ENCODE measurements at regions not wholly inside any gene's neighbourhood (a gene's known extent, or its start where the extent isn't known, plus 50 kb on each side); places are given as distances from the start of the nearest gene placed in this dataset.

DNA sequence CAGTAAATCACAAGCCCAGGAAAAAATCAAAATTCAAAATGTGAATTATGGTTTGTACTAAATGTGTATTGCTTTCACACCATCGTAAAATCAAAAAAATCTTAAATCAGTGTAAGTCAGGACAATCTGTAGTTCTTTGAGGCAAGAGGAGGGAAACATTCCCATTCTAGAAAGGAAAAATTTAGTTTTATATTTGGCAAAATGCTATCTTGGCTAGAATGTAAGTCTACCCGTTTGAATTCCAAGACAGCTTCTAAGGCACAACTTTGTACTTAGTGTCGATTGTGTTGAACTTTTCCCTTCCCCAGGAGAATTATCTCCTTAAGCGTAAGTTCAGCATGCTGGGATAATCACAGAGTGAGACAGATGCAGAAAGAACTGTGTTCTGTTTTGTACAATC lies 638.2 kb upstream of the LRRTM1 start:
- no peak for TF ChIP-seq POLR2A (IDR thresholded peaks at IDR 0.05)
- TF ChIP-seq, protein P1, sequence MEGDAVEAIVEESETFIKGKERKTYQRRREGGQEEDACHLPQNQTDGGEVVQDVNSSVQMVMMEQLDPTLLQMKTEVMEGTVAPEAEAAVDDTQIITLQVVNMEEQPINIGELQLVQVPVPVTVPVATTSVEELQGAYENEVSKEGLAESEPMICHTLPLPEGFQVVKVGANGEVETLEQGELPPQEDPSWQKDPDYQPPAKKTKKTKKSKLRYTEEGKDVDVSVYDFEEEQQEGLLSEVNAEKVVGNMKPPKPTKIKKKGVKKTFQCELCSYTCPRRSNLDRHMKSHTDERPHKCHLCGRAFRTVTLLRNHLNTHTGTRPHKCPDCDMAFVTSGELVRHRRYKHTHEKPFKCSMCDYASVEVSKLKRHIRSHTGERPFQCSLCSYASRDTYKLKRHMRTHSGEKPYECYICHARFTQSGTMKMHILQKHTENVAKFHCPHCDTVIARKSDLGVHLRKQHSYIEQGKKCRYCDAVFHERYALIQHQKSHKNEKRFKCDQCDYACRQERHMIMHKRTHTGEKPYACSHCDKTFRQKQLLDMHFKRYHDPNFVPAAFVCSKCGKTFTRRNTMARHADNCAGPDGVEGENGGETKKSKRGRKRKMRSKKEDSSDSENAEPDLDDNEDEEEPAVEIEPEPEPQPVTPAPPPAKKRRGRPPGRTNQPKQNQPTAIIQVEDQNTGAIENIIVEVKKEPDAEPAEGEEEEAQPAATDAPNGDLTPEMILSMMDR (IDR thresholded peaks at IDR 0.05): no peak

Measured in testis (tissue), 2 donors.